OCI-LY3 (cell line): ENCODE measurements at regions not wholly inside any gene's neighbourhood (a gene's known extent, or its start where the extent isn't known, plus 50 kb on each side); places are given as distances from the start of the nearest gene placed in this dataset.

Source experiments
- CTCF ChIP-seq: fragments of 200-600, 300-600 bp; sonication (generic); IDR thresholded peaks from 2 replicates; pipeline ENCODE4 v1.5.1; 2014; ENCODE audit warnings: antibody characterized with exemption, low read length, low read depth
- EZH2phosphoT487 ChIP-seq: fragments of 200-600 bp; shearing (Covaris generic); IDR thresholded peaks from 2 replicates; pipeline ENCODE4 v1.6.1; 2018; ENCODE audit warnings: antibody characterized with exemption, mixed run types, low read depth

- TF ChIP-seq CTCF (no peak), EZH2phosphoT487 (no peak)
These were observed 386.6 kb upstream of the POU3F1 start for GRCh38 chr1:38433084-38433722.
